ENCODE measurements at regions not wholly inside any gene's neighbourhood (a gene's known extent, or its start where the extent isn't known, plus 50 kb on each side); places are given as distances from the start of the nearest gene placed in this dataset.

- H4K5ac ChIP-seq (ENCODE audit: insufficient read length, low read depth, low read length) = no peak overlapping the region
- no peak for TF ChIP-seq MAFK (IDR thresholded peaks at IDR 0.05; ENCODE audit: low read depth, low read length)
- TF ChIP-seq SIX5 (IDR thresholded peaks at IDR 0.05; ENCODE audit: low read depth, low read length) = no peak
- no peak for TF ChIP-seq CTBP2 (IDR thresholded peaks at IDR 0.05; ENCODE audit: borderline replicate concordance, insufficient read depth, insufficient read length, low read length)
- TF ChIP-seq SIN3A (conservative IDR thresholded peaks at IDR 0.05 in 1 of 2, IDR thresholded peaks at IDR 0.05 in 1 of 2; ENCODE audit: low read depth in 1 of 2, low read length in 2 of 2) = no peak
- no peak for TF ChIP-seq FOSL1 (IDR thresholded peaks at IDR 0.05; ENCODE audit: insufficient read depth, low read depth, low read length)
- TF ChIP-seq CBX8 (IDR thresholded peaks at IDR 0.05; ENCODE audit: borderline replicate concordance, low read depth, low read length) = no peak
- no peak for TF ChIP-seq POLR2AphosphoS5 (IDR thresholded peaks at IDR 0.05; ENCODE audit: low read depth, low read length)
- no peak for TF ChIP-seq E2F6 (IDR thresholded peaks at IDR 0.05)
- TF ChIP-seq SP2 (IDR thresholded peaks at IDR 0.05; ENCODE audit: low read length) = no peak
- no peak for TF ChIP-seq TAF1 (IDR thresholded peaks at IDR 0.05; ENCODE audit: low read depth, low read length)
- TF ChIP-seq TBP (IDR thresholded peaks at IDR 0.05; ENCODE audit: low read depth, low read length) = no peak
- no peak for TF ChIP-seq BRCA1 (IDR thresholded peaks at IDR 0.05; ENCODE audit: low read depth, low read length)
- no peak for TF ChIP-seq POLR2A (IDR thresholded peaks at IDR 0.05; ENCODE audit: control extremely low read depth in 1 of 2, low read depth in 2 of 2, low read length in 2 of 2)
- no peak for TF ChIP-seq BACH1 (IDR thresholded peaks at IDR 0.05; ENCODE audit: low read length)
- no peak for TF ChIP-seq CBX5 (IDR thresholded peaks at IDR 0.05; ENCODE audit: low read depth, low read length)
- no peak for FAIRE-seq
Observed at GRCh38 chr21:22044431-22044830, 1046.2 kb downstream of the NCAM2 start.

More at GRCh38 chr21:22044431-22044830, 1046.2 kb downstream of the NCAM2 start:
- Histone ChIP-seq H3K4me1 (replicated peaks in 1 of 4; ENCODE audit: control insufficient read depth in 3 of 4, insufficient read depth in 4 of 4, low read length in 3 of 4) (no peaks in the 10 kb centered on the region), H2BK5ac (ENCODE audit: low read depth, low read length) (no peak overlapping the region), H3K79me1 (ENCODE audit: low read depth, low read length) (no peaks in the 10 kb centered on the region), H3K4ac (replicated peaks; ENCODE audit: insufficient read length, low read depth, low read length) (no peak overlapping the region), H2BK120ac (replicated peaks; ENCODE audit: low read depth, low read length) (no peak overlapping the region), H4K91ac (replicated peaks; ENCODE audit: insufficient read length, low read length) (no peak overlapping the region), H4K20me1 (replicated peaks in 1 of 2; ENCODE audit: control insufficient read depth in 1 of 2, insufficient read depth in 2 of 2, low read length in 2 of 2) (no peaks in the 10 kb centered on the region), H3K9me3 (ENCODE audit: insufficient read depth in 2 of 2, low read depth in 1 of 2, low read length in 1 of 2) (0 out of 4 replicates have a peak, but pooled peaks cover 0 to 3% of the 10 kb centered on the region in 2 experiments), H3K18ac (ENCODE audit: extremely low read depth, low read length) (no peak overlapping the region), H2AK5ac (ENCODE audit: low read depth, low read length) (no peak overlapping the region), H3K36me3 (ENCODE audit: control insufficient read depth in 2 of 4, insufficient read depth in 4 of 4, low read length in 3 of 4) (no peaks in the 10 kb centered on the region), H4K8ac (ENCODE audit: extremely low read depth, insufficient read depth, low read length) (no peak overlapping the region), H2BK15ac (ENCODE audit: low read length) (no peak overlapping the region), H2BK12ac (ENCODE audit: low read depth, low read length) (no peak overlapping the region), H2BK20ac (ENCODE audit: low read length) (no peak overlapping the region), H3K23ac (ENCODE audit: insufficient read length) (no peak overlapping the region), H3K27ac (ENCODE audit: low read depth, low read length) (no peak overlapping the region), H3K4me3 (ENCODE audit: extremely low read depth in 1 of 4, insufficient read depth in 2 of 4, low read depth in 3 of 4, low read length in 4 of 4) (no peak overlapping the region), H2AFZ (ENCODE audit: low read length) (no peak overlapping the region), H3K56ac (replicated peaks; ENCODE audit: insufficient read length, low read depth, low read length) (no peak overlapping the region), H3K9ac (replicated peaks in 1 of 4; ENCODE audit: extremely low read depth in 1 of 4, low read depth in 3 of 4, low read length in 3 of 4) (no peak overlapping the region), H3K27me3 (replicated peaks in 1 of 4; ENCODE audit: control insufficient read depth in 3 of 4, extremely low read depth in 1 of 4, insufficient read depth in 3 of 4, low read length in 3 of 4) (peaks cover 0 to 1% (median 0%) of the 10 kb centered on the region in 4 experiments; a peak in 1 of 7 replicates), H3K23me2 (ENCODE audit: low read depth, low read length) (no peaks in the 10 kb centered on the region), H3K14ac (ENCODE audit: insufficient read length) (no peak overlapping the region), H3K4me2 (ENCODE audit: insufficient read depth in 1 of 2, low read depth in 2 of 2, low read length in 2 of 2) (no peak overlapping the region), H3K79me2 (ENCODE audit: control insufficient read depth in 1 of 2, insufficient read depth in 2 of 2, low read length in 2 of 2) (no peaks in the 10 kb centered on the region)
- CTCF ChIA-PET (ENCODE audit: partially characterized antibody) = no interaction called here
- WGBS, 2 experiments (ENCODE audit: extremely low coverage in 1 of 2, insufficient coverage in 1 of 2, insufficient read length in 1 of 2, insufficient replicate concordance in 2 of 2, low coverage in 1 of 2, low lambda C conversion rate in 2 of 2, missing lambda C conversion rate in 1 of 2) = 89% methylated on average over 2 of the region's 2 CpGs; no CpG with 5 or more reads in 1 of the 2 experiments
- POLR2A ChIA-PET (ENCODE audit: partially characterized antibody) = no interaction called here
- no peak for DNase-seq (ENCODE audit: low read depth in 1 of 2, low spot score in 2 of 2)

Data from H1 (cell line).